ENCODE measurements at regions not wholly inside any gene's neighbourhood (a gene's known extent, or its start where the extent isn't known, plus 50 kb on each side); places are given as distances from the start of the nearest gene placed in this dataset.
A peak's percentile ranks its signal among the peaks of the same experiment; 100 is the strongest.

DNA sequence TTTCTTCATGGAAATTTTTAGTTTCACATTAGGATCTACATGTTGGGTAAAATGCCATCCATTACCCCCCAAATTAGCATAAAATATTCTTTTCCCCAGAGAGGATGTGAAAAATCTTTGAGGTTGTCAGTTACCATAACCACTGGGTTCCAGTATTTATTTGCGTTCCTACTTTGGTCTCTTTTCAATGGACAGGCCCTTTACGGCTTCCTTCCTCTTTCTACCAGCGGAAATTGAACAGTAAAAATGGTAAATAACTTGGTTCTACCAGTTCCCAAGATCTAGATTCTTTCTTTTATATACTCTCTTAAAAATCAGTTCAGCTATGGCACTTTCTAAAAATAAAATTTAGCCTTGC, 169.2 kb upstream of the APCDD1 start:
- no peak for DNase-seq (ENCODE audit: low read depth)

DNA sequence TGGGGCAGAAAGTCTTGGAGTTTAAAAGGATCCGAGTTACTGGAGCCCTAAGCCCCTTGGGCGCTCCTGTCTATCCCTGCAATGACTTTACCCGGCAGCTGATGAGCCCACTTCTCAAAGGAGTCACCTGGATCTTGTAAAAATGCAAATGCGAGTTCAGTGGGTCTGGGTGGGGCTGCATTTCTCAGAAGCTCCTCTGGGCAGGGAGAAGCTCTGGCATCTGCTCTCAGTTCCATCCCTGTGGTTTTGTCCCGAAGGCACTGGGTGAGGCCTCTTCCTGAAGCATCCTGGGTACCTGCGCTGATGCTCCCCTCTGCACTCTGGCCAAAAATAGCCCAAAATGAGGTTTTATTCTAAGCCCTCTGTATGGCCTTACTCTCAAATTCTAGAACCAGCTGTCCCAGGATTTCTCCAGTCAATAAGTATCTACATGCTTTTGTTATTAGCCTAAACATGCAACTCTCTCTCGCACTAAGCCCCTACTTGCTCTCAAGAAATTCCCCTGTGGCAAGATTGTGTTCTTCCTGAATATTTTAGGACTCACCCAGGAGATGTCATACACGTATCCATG, 167.8 kb upstream of the APCDD1 start:
- no peak for DNase-seq (ENCODE audit: low read depth)

DNA sequence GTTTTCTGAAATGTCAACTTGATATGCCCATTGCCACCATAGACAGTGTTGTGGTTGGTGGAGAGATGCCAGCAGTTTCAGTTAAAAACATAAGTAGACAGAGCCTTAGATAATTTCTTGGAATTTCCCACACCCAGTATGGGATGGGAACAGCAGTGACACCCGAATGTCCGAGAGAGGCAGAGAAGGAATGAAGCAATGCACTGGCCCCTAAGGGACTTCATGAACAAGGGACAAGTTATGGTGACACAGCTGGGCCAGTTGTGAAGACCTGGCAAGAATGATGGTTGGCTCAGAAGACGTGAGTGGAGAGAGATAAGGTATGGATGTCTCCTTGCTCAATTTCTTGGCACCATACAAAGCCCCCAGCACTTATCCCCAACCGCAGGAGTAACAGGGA, 165.2 kb upstream of the APCDD1 start:
- peak; percentile 35 for DNase-seq (ENCODE audit: low read depth)

DNA sequence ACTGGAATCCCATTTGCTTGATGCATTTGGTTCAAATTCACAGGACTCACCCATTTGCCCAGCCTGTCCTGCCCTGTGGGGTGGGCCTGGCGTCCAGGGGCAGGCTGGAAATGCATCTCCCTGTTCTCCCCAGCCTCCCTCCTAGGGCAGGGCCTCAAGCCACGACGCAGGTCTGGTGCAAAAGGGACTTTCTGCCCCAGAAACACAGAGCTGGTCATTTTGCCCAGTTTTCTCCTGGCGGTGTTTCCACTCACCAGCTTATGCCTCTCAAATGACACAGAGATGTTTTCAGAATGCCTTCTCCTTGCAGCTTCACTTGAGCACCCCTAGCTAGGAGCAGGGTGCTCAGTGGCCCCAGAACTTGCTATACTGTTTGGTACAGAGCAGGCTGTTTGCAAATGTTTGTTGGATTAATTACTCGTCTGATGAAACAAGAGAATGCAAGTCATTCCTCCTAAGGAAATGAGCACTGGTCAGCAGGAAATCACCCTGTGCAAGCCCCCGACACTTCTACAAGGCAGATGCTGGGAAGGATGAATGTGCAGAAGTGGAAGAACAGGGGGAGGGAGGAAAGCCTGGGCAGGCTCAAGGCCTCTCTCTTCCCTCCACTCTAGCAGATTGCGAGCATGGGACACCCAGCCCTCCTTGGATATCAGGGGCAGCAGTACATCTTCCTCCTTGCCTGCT, 164.3 kb upstream of the APCDD1 start:
- peak; percentile 79 for DNase-seq (ENCODE audit: low read depth)

DNA sequence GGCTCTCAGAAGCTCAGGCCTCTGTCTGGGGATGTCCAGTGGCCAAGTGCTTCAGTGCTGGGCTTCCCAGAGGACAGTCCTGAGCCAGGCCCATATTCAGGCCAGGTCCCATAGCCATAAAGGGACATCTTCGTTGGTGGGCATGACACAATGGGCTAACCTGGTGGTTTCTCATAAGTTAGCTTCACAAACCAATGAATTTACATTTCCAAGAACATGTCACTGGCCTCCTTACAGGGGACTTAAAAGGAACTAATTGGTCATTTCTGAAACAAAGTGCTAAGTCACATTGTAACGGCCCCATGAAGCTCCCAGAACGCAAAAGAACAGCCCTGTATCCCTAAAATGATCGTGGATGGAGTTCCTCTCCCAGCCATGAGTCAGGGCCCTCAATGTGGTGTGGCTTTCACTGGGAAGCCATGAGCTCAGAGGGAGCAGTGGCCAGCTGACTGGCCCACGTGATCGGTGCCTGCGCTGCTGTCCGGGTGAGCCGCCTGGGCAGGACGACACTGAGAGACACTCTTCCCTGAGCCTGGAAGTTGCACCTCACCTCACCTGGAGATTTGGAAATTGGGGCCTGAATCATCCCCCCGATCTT, 163.7 kb upstream of the APCDD1 start:
- no peak for DNase-seq (ENCODE audit: low read depth)

DNA sequence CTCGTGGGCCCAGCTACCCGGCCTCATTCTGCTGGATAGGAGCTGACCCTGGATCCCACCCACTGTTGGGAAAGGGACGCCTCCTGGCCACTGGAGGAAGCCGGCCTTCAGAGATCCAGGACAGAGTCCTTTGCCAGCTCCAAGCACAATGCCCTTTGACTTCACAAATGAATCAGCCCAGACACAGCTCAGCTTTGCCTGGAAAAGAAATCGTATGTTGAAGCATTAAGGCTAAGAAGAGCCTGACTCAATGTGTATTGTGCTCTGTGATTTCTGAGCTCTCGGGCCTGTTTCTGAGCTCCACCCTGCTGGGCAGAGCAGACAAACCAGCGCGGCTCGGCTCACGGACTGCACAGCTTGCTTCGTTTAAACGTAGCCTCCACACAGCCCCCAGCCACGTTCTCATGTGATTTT, 162.9 kb upstream of the APCDD1 start:
- peak; percentile 45 for DNase-seq (ENCODE audit: low read depth)

DNA sequence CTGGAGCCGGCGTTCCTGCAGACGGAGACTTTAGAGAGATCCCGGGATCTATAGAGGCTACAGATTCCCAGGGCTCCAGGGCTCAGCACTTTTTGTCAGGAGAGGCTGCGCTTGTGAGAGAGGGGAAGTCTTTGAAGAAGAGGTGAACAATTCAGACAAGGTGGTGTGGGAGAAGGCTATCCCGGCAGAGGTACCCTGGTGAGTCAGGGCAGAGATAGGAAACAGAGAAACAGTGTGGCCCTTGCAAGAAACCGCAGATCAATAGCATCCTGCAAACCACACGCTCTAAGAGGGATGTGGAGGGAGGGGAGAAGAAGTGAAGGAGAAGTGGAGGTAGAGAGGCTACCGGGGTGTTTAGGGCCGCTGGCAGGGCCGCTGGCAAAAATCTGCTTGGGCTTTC, 160.5 kb upstream of the APCDD1 start:
- DNase-seq (ENCODE audit: low read depth): no peak

DNA sequence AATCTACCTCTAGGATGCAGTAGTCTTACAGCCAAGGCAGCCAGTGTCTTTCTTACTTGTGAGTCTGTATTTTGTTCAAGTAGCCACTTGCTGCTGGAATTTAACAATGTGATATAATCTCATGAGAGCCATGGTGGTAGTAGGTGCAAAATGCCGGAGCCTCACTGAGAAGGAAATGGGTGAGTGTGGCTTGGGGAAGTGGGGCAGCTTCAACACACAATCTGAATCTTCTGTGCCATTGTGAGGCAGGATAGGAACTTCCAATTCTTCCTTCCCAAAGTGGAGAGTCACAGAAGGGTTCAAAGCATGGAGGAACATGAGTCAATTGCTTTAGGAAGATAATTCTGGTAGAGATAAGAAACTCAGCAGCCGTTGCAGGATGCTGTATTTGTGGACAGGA, 158.7 kb upstream of the APCDD1 start:
- no peak for DNase-seq (ENCODE audit: low read depth)

DNA sequence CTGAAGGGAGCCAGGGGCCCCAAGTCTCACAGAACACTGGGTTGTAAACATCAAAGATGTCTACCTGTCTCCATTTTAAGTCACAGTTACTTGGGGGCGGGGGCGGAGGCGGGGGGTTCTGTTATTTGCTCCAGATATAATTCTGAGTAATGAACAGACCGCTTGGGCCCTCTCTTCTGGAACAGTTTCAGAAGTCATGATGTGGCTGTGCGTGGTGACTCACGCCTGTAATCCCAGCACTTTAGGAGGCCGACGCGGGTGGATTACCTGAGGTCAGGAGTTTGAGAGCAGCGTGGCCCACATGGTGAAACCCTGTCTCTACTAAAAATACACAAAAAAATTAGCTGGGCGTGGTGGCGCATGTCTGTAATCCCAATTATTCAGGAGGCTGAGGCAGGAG, 157.9 kb upstream of the APCDD1 start:
- no peak for DNase-seq (ENCODE audit: low read depth)

DNA sequence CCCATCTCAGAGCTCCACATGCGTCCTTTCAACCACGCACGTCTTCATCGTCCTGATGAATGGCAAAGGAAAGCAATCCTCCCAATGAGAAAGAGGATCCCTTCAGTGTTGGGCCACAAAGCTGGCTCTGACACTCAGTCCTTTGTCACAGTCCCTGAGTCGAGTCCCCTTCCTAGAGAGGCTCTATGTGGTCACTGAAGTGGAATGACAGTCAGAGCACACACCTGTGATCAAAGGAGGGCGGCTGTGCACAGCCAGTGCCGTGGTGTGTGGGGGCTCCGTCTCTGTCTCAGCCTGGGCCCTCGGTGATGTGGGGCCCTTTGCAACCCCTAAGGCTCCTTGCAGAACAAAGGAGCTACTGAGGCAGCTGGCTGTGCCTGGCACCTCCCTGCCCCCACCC, 157.3 kb upstream of the APCDD1 start:
- no peak for DNase-seq (ENCODE audit: low read depth)

DNA sequence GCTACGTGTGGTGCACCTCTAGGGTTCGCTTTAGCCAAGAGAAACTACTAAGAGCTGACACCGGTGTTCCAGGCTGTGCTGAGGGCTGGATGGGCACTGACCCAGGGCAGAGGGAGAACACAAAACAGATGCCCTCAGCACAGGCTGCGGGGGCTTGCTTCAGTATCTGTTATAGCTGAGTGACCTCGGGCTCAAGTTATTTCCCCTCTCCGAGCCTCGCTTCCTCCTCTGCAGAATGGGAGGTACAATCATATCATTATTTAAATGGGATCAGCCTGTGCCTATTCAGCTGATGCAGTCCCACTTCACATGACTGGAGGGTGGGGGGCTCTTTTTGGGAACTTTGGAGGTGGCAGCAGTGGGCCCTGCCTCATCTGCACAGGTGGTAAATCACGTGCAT, 156.1 kb upstream of the APCDD1 start:
- DNase-seq (ENCODE audit: low read depth): no peak

DNA sequence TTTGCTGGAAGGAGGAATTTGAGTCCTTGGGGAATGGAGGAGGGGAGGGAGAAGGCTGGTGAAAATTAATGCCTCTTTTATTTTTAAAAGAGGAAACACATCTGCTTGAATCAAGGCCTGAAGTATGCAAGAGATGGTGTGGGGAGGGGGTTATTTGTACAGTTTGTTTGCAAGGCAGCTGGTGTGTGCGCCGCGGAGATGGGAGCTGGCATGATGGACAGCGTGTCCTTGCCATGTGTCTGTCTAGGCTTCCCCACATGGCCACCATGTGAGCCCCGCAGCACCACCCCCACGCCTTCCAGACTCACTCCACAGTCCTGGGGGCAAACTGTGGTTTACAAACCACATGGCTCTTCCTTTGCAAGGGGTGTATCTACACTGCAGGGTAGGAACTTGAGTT, 154.8 kb upstream of the APCDD1 start:
- peak; percentile 48 for DNase-seq (ENCODE audit: low read depth)

DNA sequence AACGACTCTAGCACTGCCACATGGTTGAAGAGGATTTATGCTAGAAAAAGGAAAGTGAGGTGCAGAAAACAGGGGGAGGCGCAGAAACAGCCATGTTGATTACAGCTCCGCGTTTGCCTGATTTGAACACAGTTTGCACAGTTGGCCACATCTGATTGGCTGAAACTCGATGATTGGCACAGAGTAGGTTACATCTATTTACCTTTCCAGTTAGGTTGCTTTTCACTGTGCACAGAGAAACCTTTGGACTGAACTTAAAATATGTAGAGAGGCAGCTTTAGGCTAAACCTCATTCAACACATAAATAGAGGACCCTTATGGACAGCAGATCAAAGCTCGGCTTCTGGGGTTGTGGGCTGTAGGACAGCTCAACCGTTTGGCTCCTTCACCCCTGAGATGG, 153.7 kb upstream of the APCDD1 start:
- DNase-seq (ENCODE audit: low read depth): no peak

DNA sequence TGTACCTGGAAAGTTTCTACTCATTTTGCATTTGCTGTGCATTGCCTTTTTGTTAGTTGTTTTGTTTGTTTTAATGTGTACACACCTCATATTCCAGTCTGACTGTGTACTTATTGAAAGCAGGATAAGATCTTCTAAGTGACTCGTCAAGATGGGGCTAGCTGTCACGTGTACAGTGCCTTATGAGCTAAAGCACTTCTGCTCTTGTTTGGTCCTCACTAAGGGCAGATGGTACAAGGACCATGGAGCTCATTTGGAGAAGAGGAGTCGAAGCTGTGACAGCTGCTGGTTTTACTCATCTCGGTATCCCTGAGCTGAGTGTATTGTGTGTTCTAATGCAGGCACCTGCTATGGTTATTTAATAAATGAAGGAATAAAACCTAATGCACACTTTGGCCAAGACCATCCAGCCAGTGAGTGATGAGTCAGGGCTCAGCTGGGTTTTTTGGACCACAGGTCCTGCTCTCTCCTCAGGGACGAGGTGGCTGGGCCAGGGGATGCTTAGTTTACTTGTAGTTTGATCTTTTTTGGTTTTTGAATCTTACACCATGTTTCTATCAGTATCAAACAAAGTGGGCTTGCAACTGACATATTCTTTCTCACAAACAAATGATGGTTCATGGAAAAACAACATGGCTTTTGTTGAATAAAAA, 152.5 kb upstream of the APCDD1 start:
- no peak for DNase-seq (ENCODE audit: low read depth)

DNA sequence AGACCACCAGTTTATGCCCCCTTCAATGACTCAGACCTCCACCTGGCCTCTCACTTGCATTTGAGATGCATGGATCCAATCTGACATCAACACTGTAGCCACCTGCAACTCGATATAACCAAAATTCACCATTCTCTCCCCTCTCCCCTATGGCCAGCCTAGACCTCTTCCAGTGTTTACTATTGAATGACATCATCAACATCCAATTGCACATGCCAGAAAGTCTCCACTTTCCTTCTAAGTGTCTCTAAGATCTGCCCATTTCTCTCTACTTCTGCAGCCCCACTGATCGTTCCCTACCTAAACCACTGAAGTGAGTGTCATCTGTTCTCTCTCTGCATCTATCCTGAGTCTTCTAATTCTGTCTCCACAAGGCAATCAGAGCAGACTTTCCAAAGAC, 151.3 kb upstream of the APCDD1 start:
- no peak for DNase-seq (ENCODE audit: low read depth)

DNA sequence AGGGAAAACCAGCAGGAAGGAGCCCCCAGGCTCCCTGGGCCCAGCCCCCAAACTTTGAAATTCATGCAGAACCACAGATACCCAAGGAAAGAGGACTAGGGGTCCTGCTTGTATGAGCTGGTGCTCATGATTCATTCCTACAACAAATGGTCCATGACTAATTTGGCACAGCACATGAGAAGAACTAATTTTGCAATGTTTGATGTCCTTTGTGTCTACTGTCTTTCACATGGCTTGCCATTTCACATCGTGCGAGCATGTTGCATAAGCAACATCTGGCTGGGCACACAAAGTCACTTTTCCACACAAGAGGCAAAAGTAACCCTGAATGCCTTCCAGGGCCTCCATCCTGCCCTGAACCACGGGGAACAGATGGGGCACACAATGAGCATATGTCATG, 149.6 kb upstream of the APCDD1 start:
- DNase-seq (ENCODE audit: low read depth): peak; percentile 84

DNA sequence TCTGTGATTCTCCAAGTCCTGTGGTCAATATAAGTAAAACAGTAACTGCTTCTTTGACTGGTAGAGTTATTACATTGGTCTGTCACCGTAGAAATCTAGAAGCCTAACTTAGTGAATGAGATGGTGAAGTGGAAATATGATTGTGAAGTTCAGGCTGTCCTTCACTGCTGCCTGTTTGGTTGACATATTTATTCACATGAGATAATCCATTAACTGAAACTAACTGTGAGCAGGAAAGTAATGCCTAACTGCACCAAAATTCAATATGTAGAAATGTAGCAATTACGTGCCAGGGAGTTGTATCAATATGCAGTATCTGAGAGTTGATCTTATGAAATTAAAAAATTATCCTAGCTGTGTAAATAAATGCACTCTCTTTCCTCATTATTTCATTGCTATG, 147.7 kb upstream of the APCDD1 start:
- no peak for DNase-seq (ENCODE audit: low read depth)

DNA sequence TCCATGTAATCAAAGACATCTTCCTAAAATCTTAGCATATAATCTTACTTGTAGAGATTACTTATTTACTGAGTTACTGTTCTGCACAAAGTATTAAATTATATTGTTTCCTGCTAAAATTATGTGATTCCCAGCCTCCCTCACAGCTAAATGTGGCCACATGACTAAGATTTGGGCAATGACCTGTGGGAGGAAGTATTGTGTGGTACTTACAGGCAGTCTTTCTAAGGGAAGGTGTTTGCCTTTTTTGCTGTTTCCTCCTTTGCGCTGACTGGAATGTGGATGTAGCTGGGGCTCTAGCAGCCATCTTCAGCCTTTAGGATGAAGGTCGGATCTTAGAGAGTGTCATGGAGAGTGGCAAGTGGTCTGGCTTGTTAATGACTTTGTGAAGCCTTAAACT, 146.3 kb upstream of the APCDD1 start:
- no peak for DNase-seq (ENCODE audit: low read depth)

DNA sequence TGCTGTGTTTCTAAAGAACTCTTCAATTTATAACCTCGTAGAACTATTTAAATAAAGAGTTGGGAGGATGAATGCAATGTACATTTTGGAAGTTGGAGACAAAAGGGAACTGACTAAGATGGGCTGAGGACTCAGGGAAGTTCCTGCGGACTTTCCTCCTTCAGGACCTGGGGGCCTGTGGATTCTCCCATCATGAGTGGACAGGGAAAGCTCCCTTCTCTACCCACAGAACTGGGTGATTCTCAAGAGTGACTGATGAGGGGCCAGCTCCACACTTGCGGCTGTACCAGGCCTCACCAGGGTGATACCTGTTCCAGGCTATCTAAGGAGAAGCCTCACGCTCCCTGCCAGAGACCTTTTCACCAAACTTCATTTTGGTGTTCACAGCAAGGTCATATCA, 143.8 kb upstream of the APCDD1 start:
- DNase-seq (ENCODE audit: low read depth): no peak

DNA sequence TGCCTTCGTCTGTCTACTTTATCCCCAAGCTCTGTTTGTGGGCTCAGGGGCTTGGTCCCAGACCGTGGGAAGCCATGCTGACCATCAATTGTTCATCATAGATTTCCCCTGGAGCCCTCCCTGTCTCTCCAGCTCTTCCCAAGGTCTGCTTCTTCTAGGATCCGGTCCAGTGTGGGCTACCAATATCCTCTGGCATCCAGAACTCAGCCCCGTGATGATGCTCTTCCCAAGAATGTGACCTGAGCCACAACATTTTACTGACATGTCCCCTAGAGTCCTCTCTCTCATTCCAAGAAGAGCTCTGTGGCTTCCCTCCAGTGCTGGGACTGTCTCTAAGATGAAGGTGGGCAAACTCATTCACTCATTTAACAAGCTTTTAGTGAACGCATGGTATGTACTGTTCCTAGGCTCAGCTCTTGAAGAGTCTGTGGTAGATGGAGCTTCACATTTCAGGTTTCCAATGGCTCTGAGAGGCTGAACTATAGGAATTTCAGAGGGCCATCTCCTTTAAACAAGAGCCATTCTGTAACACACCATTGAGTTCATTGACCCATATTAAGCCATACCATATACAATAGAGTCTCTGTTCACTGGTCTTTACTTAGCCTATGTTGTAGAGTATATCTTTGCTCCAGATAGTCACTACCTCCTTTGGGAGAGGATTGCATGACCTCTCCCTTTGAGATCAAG, 142.0 kb upstream of the APCDD1 start:
- peak; percentile 81 for DNase-seq (ENCODE audit: low read depth)

DNA sequence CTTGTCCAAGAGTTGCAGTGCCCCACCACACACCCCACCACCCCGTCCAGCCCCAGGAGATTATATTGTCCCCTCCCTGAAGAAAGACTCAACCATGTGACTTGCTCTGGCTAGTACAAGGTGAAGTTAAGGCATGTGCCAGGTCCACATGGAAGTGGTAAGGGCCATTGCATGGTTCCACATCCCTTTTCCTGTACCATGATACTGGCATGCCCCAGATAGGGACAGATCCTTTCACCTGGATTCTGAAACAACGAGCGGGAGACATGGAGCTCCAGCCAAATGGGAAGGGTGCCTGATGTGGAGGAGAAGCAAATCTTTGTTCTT, 141.5 kb upstream of the APCDD1 start:
- DNase-seq (ENCODE audit: low read depth): no peak

DNA sequence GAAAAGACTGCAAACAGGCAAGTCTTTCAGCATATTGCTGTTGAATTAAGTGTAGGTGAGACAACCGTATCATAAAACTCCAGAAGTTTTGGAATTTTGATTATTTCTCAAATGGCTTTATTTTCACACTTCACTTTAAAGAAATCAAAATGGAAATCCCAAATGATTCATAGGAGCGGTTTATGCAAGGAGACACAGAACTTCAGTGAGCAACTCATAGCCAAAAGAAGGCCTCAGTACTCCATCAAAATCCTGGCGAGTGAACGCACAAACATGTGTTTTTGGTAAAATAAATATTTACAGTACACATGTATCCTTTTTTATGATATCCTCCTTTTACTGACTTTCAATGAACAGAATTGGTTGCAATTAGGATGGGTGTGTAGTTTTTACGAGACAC, 140.4 kb upstream of the APCDD1 start:
- DNase-seq (ENCODE audit: low read depth): no peak

DNA sequence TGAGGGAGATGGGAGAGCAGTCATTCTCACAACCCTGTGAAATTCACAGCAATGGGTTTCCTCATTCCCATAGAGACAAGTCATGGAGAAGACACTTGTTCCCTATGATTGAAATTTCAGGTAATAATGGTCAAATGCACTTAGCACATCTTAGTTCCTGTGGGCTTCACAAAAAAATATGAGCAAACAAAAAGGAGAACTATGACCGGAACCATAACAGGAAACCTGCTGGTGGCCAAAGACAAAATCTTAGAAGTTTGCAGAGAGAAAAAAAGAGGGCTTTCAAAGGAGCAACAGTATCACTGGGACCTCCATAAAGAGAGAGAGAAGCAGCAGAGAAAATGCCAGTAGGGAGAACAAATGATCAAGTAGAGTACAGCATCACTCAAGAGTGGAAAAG, 138.9 kb upstream of the APCDD1 start:
- no peak for DNase-seq (ENCODE audit: low read depth)
